SHP77 (cell line): ENCODE measurements at regions not wholly inside any gene's neighbourhood (a gene's known extent, or its start where the extent isn't known, plus 50 kb on each side); places are given as distances from the start of the nearest gene placed in this dataset.

Experiments used
- DNase-seq, 2 experiments: peaks; one replicate each; lab custom pipeline; 2025; lab: John Stamatoyannopoulos, UW

DNA sequence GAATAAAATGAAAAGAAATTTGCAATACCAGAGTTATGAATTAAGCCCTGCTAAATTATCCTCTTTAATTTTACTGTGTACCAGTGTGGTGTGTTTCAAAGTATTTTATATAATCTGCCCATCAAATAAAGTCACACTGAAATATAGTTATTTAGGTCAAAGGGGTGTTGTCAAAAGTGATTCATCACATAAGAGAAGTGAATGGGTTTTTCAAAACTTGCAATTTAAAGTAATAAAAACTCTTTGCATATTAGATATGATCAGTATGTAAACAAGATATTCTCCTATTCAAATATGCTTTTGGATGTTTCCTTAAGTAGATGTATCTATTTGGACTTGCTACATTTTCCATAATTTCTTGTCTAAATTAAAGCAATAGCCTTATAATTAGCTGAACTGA lies 1183.0 kb upstream of the CDH18 start:
- DNase-seq, result no peak

DNA sequence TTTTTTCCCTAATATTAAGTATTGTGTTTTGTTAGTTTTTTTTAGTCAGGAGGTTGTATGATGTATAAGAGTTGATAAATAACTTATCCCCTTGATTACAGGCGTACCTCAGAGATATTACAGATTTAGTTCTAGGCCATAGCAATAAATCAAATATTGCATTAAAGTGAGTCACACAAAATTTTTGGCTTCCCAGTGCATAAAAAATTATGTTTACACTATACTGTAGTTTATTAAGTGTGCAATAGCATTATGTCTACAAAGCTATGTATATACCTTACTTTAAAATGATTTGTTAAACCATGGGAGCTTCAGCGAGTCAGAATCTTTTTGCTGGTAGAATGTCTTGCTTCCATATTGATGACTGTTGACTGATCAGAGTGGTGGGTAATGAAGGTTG lies 1180.6 kb upstream of the CDH18 start:
- DNase-seq, result no peak

DNA sequence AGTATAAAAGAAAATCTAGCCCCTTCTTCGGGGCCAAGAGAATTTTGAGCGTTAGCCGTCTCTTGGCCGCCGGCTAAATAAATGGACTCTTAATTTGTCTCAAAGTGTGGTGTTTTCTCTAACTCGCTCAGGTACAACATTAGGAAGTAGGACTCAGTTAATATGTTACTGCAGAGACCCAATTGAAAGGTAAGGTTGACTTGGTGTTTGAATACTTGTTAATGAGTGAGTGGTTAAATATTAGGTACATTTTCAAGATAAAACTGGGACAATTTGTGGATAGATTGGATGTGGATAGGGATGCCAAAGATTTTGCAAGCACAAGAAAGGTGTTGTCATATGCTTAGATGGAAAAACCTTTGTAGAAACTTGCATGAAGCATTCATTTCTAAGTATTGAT lies 1177.3 kb upstream of the CDH18 start:
- DNase-seq, result no peak

DNA sequence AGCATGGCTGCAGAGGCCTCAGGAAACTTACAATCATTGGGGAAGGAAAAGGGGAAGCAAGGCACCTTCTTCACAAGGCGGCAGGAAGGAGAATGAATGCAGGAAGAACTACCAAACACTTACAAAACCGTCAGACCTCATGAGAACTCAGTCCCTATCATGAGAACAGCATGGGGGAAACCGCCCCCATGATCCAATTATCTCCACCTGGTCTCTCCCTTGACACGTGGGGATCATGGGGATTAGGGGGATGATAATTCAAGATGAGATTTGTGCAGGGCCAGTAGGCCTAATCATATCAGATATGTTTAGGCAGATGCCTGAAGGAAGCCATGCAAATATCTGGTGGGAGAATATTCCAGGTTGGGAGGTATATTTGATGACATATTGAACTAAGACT lies 1176.4 kb upstream of the CDH18 start:
- no peak for DNase-seq

DNA sequence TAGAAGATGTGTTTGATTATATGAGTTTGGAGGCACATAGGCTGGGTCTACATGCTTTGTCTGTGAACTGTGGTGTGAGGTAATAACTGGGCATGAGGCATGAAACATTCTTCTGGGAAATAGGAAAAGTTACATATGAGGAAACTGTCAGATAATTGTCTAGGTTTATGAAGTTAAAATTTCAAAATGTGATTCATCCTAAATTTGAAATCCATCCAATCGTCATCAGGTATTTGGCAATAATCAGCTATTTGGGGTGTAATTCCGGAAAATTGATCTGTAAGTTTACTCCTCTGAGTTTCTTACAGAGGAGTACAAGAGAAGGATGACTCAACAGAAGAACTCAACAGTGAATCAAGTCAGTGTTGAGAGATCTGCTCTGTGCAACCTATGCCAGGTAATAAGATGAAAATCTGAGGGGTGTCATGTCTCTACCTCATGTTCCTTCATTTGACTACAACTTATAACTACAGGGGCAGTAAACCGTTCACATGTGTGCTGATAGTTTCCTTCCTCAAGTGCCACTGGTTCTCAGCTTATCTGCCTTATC lies 1171.6 kb upstream of the CDH18 start:
- DNase-seq, result no peak

DNA sequence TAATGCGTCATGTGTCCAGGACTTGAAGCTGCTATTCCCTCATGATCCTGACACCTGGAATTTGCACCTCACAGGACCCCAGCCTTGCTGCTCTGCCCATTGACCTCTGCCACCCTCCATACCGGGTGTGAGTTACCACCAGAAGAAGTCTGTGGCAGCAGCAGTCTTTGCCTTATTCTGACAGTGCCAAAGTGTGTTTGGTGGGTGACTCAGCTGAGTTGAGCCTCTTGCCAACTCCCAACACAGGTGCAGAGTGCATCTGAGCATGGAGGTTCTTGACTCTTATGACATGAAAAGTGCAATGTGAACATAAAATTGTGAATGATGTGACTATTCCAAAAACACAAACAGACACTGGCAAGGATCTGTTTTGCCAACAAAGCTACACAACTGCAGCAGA lies 1166.5 kb upstream of the CDH18 start:
- no peak for DNase-seq

DNA sequence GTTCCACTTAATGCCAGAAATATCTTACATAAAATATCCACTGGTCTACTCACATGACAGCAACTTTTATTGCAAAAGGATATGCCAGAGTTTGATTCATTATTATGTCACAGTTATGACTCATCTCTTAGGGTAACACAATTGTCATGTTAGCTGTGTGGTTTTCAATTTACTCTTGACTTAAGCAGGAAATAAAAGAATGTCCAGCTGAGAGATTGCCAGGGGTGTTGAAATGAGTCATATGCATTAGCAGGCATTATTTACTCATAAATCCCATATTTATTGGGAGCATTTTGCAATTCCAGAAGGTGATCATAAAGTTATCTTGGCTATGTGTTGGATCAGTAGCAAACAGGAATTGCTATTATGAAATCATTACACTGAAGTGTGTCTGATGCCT lies 1164.6 kb upstream of the CDH18 start:
- DNase-seq, result peak; percentile 87 to 89

DNA sequence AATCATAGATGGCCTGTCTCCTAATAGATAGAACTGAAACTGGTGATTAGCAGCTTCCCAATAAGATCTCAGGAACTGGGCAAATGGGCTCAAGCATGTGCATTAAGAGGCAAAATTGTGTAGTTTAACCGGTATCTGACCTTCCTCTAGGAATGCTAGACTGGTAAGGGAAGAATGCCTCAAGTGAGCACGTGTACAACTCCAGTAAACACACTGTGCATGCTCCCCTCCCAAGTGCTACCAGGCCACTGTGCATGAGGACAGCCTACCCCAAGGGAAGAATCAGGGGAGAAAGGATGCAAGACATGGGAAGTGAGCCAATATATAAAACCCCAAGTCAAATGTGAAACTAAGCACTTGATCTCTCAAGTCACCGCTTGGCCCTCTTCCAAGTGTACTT lies 1157.4 kb upstream of the CDH18 start:
- DNase-seq, result no peak

DNA sequence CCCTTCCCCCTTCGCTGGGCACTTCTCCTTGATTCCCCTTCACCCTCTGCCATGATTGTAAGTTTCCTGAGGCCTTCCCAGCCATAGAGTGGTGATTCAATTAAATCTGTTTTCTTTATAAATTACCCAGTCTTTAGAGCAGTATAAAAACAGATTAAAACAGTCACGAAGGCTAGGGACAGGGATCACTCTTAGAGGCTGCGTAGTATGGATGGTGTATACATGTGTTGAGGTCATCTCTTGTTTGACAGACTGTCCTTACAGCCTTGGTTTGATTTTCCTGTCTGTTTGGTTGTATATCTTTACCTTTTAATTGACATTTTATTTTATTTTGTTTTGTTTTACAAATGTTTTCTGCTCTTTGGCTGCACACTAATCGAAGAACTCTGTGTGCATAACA lies 1155.7 kb upstream of the CDH18 start:
- no peak for DNase-seq

DNA sequence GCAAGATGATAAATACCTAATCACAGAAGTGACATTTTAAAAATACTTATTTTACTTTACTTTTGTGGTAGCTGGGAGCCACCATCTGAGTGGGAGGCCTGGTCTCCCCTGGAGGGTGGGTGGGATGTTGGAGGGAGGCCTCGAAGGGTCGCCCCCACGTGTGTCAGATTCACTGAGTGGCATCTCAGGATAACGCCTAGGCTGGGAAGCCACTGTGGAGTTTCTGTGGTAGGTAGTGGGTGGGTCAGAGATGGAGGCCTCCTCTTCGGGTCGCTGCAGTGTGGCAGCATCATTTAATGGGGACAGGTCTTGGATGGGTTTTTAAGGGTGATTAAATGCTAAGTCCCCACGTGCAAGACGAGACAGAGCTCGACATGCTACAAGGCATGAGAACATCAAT lies 1154.8 kb upstream of the CDH18 start:
- no peak for DNase-seq

DNA sequence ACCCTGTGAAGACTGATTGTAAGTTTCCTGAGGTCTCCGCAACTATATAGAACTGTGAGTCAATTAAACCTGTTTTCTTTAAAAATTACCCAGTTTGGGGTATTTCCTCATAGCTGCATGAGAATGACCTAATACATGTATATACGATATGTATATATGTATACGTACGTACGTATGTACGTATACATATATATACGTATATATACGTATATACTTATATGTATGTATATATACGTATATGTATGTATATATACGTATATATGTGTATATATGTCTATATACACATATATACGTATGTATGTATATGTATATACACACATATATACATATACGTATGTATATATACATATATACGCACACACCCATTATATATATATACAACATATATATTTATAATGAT lies 1153.0 kb upstream of the CDH18 start:
- DNase-seq, result no peak

DNA sequence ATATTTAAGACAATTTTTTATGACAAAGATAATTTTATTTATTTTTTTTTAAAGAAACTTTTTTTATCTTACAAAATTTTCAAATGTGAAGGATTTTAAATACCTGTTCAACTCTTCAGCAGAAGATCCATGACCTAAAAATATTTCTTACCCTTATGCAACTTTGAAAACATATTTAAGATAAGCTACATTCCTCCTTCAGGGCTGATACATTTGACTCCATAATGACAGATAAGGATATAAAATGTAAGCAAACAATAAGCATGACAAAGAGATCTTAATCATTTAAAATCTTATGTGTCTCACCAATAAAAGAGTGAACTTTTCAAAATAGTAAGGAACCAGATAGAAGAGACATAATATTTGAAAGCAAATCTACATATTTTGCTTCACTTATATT lies 1138.2 kb upstream of the CDH18 start:
- no peak for DNase-seq

DNA sequence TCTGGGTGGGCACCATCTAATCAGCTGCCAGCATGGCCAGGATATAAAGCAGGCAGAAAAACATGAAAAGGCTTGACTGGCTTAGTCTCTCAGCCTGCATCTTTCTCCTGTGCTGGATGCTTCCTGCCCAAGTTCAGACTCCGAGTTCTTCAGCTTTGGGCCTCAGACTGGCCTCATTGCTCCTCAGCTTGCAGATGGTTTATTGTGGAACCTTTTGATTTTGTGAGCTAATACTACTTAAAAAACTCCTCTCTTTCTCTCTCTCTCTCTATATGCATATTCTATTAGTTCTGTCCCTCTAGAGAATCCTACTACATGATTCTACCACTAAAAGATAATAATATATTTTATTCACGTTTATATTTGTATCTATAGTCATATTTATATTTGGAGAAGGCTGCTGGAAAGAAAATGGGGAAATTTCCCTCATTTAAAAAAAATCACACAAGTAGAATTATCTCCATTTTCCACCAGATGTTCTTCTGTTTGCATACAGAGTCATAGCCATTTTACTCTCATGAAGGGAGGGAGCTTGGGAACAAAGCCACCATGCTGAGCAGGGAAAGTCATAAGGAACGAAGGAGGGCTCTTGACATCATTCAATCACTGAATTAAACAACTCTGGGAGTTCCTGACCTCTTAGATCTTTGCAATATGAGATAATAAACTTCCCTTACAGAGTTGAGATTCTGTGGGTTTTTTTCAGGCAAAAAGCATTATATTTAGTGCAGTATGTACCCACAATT lies 1137.4 kb upstream of the CDH18 start:
- peak in 1 of 2 experiments; percentile 3 for DNase-seq

DNA sequence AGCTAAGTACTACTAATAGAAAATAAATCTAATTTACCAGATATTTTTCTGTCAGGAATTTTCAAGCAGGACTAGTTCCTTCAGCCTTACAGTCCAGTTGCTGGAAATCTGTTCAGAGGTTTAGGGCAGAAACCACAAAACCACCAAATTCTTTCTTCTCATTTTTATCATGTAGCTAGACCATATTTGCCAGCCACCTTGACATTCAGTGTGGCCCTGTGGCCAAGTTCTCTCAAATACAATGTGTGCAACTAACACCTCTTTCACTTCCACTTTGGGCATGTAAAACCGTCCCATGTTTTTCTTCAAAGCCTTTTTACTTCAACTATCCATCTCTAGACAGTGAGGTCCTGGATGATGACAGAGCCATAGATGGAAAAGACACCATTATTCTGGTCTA lies 1133.2 kb upstream of the CDH18 start:
- DNase-seq, result no peak

DNA sequence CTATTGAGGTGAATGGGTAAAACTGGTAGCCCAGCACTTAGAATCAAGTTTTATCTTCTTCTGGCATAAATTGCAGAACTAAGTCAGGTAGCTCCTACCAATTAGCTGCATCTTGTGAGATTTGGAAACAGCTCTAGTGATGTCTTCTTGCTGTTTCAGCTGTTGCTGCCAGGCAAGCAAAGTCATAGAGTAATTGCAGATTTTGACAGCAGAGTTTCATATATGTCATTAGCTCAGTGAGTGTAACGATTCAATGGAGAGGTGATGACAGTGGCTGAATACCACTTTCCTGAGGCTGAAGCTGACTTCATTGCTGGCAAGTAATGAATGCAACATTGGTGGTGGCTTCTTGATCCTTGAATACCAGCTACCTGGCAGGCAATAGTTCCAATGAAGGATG lies 1109.7 kb upstream of the CDH18 start:
- DNase-seq, result no peak

DNA sequence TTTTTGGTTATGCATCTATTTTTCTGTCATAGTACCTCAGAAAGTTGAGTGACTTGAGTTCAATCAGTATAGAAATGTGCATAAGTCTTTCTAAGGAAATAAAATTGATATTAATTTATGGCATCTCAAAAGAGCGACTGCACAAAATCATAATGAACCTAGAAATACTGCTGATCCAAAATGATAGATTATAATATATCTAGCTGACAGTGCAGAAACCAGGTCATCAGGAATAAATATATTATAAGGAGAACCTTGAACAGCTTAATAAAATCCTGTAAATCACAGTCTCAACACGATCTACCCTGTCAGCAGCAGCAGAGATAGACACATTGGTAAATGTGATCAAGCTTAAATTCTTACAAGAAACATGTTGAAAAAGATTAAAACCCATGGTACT lies 1106.6 kb upstream of the CDH18 start:
- no peak for DNase-seq

DNA sequence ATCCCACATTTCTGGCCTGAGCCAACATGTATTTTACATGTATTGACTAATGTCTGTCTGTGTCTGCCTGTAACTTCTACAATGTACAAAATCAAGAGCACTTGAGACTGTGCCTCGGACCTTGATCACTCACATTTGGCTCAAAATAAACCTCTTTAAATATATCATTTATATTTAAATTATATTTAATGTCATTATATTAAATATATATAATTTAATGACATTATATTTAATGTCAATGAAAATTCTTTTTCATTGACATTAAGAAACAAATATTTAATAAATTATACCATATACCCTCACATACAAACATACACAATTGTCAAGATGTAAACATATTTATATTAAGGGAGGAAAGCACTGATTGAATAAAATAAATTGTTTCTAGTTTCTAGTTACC lies 1099.8 kb upstream of the CDH18 start:
- no peak for DNase-seq

DNA sequence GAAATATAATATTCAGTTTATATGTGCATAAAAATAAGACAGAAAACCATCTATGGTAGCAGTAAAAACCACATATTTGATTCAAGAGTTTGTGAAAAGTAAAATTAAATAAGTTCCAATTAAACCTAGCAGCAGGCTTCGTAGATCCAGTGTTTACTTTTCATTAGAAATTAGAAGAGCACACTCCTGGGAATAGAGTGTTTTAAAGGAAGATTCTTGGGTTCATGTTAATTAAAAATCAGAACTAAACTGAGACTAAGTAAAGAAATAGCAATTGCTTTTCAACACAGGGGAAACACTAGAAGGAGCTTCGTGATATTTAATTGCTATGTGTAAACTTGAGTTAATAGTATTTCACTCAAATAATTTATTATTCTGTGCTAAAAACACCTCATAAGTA lies 1097.8 kb upstream of the CDH18 start:
- DNase-seq, result no peak

DNA sequence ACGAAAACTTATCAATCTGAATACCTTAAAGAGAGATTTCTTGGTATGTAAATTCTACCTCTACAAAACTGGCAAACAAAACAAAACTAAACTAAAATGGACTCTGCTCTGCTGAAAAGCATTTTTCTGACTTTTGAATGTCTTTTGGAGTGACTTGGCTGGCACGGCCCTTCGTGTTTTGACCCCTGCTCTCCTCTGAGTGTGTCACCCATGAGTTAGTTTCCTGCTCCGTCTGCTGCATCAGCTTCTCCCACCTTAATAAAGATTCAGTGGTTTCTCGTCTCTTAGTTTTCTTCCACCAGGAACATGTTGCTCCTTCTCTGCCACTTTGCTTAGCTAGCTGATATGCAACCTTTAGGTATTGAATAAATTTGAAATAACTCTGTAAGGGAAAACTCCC lies 1084.0 kb upstream of the CDH18 start:
- no peak for DNase-seq

DNA sequence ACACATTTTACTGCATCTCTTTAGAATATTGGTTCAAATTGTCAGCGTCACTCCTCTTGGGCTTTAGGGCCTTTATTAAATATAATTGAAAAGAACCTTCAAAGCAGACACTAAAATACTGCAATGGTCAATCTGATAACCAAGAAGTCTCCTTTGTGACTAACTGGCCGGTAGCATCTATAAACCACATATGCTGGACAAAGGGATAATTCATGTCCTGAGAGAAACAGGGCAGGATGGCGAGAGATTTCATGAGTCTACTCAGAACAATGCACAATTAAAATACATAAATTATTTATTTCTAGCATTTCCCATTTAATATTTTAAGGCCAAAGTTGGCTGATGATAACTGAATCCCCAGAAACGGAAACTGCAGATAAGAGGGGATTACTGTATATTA lies 1083.4 kb upstream of the CDH18 start:
- no peak for DNase-seq

DNA sequence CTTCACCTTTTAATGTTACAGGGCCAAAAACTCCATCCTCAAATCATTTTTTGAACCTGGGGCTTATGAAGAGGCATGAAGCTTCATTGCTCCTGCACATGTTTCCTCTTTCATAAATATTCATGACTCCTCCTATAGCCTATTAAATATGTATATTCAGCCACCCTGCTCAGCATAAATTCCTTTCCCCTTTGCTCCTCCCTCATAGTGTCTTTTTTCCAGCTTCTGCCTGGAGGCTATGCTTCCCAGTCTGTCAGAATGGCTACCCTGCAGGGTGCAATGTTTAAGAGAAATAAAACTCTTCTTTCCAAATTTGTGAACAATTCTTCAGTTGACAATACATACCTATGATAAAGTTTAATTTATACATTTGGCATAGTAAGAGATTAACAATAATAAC lies 1082.9 kb upstream of the CDH18 start:
- no peak for DNase-seq

DNA sequence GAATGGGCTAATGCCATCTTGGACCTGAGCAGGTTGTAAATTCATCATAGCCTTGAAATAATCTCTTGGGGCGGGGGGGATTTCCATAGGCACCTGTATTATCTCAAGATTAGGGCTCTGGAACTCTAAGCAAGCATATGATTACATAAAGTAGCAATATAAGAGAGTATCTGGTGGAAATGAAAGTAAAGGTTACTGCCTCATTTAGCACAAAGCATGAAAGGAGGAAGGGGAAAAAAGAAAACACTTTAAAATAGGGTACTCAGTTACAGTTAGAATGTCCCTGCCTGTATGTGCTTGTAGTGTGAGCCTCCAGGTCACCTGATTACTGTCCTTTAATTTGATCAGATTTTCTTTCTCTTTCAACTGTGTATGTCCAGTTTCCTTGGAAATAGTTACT lies 1079.7 kb upstream of the CDH18 start:
- no peak for DNase-seq

DNA sequence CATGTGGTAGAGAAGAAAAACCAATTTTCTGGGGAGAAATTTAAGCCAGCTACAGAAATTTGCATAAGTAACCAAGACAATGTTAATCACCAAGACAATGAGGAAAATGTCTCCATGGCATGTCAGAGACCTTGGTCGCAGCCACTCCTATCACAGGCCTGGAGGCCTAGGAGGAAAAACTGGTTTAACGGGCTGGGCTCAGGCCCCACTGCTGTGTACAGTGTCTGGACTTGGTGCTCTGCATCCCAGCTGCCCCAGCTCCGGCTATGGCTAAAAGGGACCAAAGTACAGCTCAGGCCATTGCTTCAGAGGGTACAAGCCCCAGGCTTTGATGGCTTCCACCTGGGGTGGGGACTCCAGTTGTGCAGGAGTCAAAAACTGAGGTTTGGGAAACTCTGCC lies 1075.1 kb upstream of the CDH18 start:
- DNase-seq, result no peak

DNA sequence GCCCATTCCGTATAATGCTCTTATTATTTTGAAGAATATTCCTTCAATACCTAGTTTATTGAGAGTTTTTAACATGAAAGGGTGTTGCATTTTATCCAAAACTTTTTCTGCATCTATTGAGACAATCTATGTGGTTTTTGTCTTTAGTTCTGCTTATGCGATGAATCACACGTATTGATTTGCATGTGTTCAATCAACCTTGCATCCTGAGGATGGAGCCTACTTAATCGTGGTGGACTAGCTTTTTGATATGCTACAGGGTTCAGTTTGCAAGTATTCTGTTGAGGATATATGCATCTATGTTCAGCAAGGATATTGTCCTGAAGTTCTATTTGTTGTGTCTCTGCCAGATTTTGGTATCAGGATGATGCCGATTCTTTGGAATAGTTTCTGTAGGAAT lies 1070.3 kb upstream of the CDH18 start:
- DNase-seq, result no peak
